Neural progenitor cell (in vitro differentiated cells): ENCODE measurements at regions not wholly inside any gene's neighbourhood (a gene's known extent, or its start where the extent isn't known, plus 50 kb on each side); places are given as distances from the start of the nearest gene placed in this dataset.

ENCODE experiments used
- EZH2phosphoT487 ChIP-seq: fragments of 200-600 bp; sonication (generic); IDR thresholded peaks from 2 replicates; pipeline ENCODE4 v1.6.1; 2017; ENCODE audit warnings: antibody characterized with exemption
- TF ChIP-seq, protein P1 (sequence below): fragments of 200-600 bp; sonication (generic); IDR thresholded peaks from 2 replicates; pipeline ENCODE4 v1.5.1; 2017; ENCODE audit warnings: antibody characterized with exemption, mild to moderate bottlenecking

DNA sequence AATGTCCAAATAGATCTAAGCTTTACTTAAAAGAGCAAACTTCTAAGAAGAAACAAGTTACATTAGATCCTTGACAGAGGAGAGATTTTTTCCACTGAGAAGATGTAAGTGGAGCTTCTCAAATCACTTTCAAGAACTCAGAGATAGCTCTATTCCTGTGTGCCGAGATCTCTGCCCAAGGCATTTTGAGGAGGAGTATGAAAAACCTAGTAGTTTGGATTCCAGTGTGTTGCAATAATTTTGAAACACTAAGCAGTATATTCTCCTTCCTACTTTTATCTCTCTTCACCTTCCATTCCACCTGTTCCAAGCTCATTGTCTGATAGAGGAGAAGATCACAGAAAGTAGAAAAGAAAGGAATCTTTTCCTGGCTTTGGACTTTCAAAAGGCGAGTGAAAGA lies 192.0 kb upstream of the TANK start:
- TF ChIP-seq, protein P1, sequence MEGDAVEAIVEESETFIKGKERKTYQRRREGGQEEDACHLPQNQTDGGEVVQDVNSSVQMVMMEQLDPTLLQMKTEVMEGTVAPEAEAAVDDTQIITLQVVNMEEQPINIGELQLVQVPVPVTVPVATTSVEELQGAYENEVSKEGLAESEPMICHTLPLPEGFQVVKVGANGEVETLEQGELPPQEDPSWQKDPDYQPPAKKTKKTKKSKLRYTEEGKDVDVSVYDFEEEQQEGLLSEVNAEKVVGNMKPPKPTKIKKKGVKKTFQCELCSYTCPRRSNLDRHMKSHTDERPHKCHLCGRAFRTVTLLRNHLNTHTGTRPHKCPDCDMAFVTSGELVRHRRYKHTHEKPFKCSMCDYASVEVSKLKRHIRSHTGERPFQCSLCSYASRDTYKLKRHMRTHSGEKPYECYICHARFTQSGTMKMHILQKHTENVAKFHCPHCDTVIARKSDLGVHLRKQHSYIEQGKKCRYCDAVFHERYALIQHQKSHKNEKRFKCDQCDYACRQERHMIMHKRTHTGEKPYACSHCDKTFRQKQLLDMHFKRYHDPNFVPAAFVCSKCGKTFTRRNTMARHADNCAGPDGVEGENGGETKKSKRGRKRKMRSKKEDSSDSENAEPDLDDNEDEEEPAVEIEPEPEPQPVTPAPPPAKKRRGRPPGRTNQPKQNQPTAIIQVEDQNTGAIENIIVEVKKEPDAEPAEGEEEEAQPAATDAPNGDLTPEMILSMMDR: no peak
- no peak for TF ChIP-seq EZH2phosphoT487
